Right kidney (tissue), 1 donor: ENCODE measurements at regions not wholly inside any gene's neighbourhood (a gene's known extent, or its start where the extent isn't known, plus 50 kb on each side); places are given as distances from the start of the nearest gene placed in this dataset.
A peak's percentile ranks its signal among the peaks of the same experiment; 100 is the strongest.

Source experiments
- DNase-seq: peaks from one replicate; pipeline ENCODE4 v3.0.0-alpha.2; 2016

- no peak for DNase-seq
Measured at GRCh38 chrX:39816871-39817731, 280.7 kb downstream of the BCOR start.

- no peak for DNase-seq
Measured at GRCh38 chrX:39817754-39818470, 279.8 kb downstream of the BCOR start.

- no peak for DNase-seq
Measured at GRCh38 chrX:39818750-39819149, 279.0 kb downstream of the BCOR start.

GRCh38 chrX:39819921-39820849 is 277.6 kb downstream of the BCOR start:
- no peak for DNase-seq

GRCh38 chrX:39820938-39821708 is 276.6 kb downstream of the BCOR start:
- DNase-seq: peak; percentile 67

GRCh38 chrX:39821709-39822095 is 276.1 kb downstream of the BCOR start:
- DNase-seq: no peak

GRCh38 chrX:39822133-39822748 is 275.5 kb downstream of the BCOR start:
- no peak for DNase-seq

GRCh38 chrX:39823424-39823823 is 274.3 kb downstream of the BCOR start:
- DNase-seq: no peak

- DNase-seq: no peak
Measured at GRCh38 chrX:39823854-39824253, 273.9 kb downstream of the BCOR start.

- no peak for DNase-seq
Measured at GRCh38 chrX:39826813-39827543, 270.8 kb downstream of the BCOR start.

- no peak for DNase-seq
Measured at GRCh38 chrX:39827951-39828350, 269.8 kb downstream of the BCOR start.

- DNase-seq: no peak
Measured at GRCh38 chrX:39828971-39829370, 268.8 kb downstream of the BCOR start.

GRCh38 chrX:39829965-39830364 is 267.8 kb downstream of the BCOR start:
- no peak for DNase-seq

GRCh38 chrX:39830414-39830813 is 267.3 kb downstream of the BCOR start:
- no peak for DNase-seq

- DNase-seq: no peak
Measured at GRCh38 chrX:39832211-39832610, 265.5 kb downstream of the BCOR start.

GRCh38 chrX:39834600-39834999 is 263.2 kb downstream of the BCOR start:
- no peak for DNase-seq

GRCh38 chrX:39835241-39835640 is 262.5 kb downstream of the BCOR start:
- DNase-seq: no peak

GRCh38 chrX:39835776-39836175 is 262.0 kb downstream of the BCOR start:
- no peak for DNase-seq

- no peak for DNase-seq
Measured at GRCh38 chrX:39836802-39837420, 260.8 kb downstream of the BCOR start.

GRCh38 chrX:39837688-39838087 is 260.1 kb downstream of the BCOR start:
- DNase-seq: no peak
